SK-N-SH (cell line): ENCODE measurements at regions not wholly inside any gene's neighbourhood (a gene's known extent, or its start where the extent isn't known, plus 50 kb on each side); places are given as distances from the start of the nearest gene placed in this dataset.

Experiments
- CTCF ChIP-seq: fragments of 200-600 bp; sonication (generic); IDR thresholded peaks from 2 replicates; pipeline ENCODE4 v1.6.1; 2017; ENCODE audit warnings: antibody characterized with exemption, mild to moderate bottlenecking, moderate library complexity
- EP300 ChIP-seq, 2 experiments: IDR thresholded peaks; 2 replicates each; pipeline versions ENCODE4 v1.4.0 to v1.6.1; 2012; ENCODE audit warnings: borderline replicate concordance in 1 of 2, low read depth in 1 of 2, low read length in 1 of 2
- EZH2phosphoT487 ChIP-seq: fragments of 200-600 bp; sonication (generic); IDR thresholded peaks from 2 replicates; pipeline ENCODE4 v1.6.1; 2017; ENCODE audit warnings: low read depth, mixed run types, mild to moderate bottlenecking, antibody characterized with exemption, moderate library complexity, borderline replicate concordance
- JUND ChIP-seq: IDR thresholded peaks from 2 replicates; pipeline ENCODE4 v1.4.0; 2012
- MAX ChIP-seq: IDR thresholded peaks from 2 replicates; pipeline ENCODE4 v1.4.0; 2012; ENCODE audit warnings: low read depth
- MXI1 ChIP-seq: IDR thresholded peaks from 2 replicates; pipeline ENCODE4 v1.6.1; 2012; ENCODE audit warnings: mild to moderate bottlenecking, low read depth, low read length, improper control_type of control experiment
- NRF1 ChIP-seq: IDR thresholded peaks from 2 replicates; pipeline ENCODE4 v1.6.1; 2012; ENCODE audit warnings: low read depth, mild to moderate bottlenecking, low read length
- POLR2AphosphoS5 ChIP-seq: IDR thresholded peaks from 2 replicates; pipeline ENCODE4 v1.6.1; 2012; ENCODE audit warnings: low read depth, low read length
- REST ChIP-seq: IDR thresholded peaks from 2 replicates; pipeline ENCODE4 v1.6.1; 2012; ENCODE audit warnings: mild to moderate bottlenecking, low read depth, low read length, moderate library complexity
- RFX5 ChIP-seq: IDR thresholded peaks from 2 replicates; pipeline ENCODE4 v1.6.1; 2012; ENCODE audit warnings: mild to moderate bottlenecking, improper control_type of control experiment, low read length
- RXRA ChIP-seq: IDR thresholded peaks from 2 replicates; pipeline ENCODE4 v1.4.0; 2012; ENCODE audit warnings: low read depth, mild to moderate bottlenecking, borderline replicate concordance
- SMC3 ChIP-seq: IDR thresholded peaks from 2 replicates; pipeline ENCODE4 v1.6.1; 2012; ENCODE audit warnings: low read depth, low read length, improper control_type of control experiment
- USF2 ChIP-seq: fragments of 150-350 bp; IDR thresholded peaks from 2 replicates; pipeline ENCODE4 v1.6.1; 2017; ENCODE audit warnings: antibody characterized with exemption, low read length, low read depth, borderline replicate concordance

GRCh38 chr20:48064929-48065328 lies 279.6 kb upstream of the SULF2 start:
- no peak for TF ChIP-seq SMC3
- no peak for TF ChIP-seq EZH2phosphoT487
- no peak for TF ChIP-seq CTCF
- TF ChIP-seq RXRA: no peak
- TF ChIP-seq EP300 (IDR thresholded peaks at IDR 0.05; ENCODE audit: borderline replicate concordance in 1 of 2, low read depth in 1 of 2, low read length in 1 of 2): no peak
- TF ChIP-seq RFX5: no peak
- TF ChIP-seq NRF1: no peak
- no peak for TF ChIP-seq POLR2AphosphoS5
- no peak for TF ChIP-seq JUND
- no peak for TF ChIP-seq USF2
- TF ChIP-seq REST: no peak
- TF ChIP-seq MAX: no peak
- TF ChIP-seq MXI1: no peak
